ENCODE measurements at regions not wholly inside any gene's neighbourhood (a gene's known extent, or its start where the extent isn't known, plus 50 kb on each side); places are given as distances from the start of the nearest gene placed in this dataset.

DNA sequence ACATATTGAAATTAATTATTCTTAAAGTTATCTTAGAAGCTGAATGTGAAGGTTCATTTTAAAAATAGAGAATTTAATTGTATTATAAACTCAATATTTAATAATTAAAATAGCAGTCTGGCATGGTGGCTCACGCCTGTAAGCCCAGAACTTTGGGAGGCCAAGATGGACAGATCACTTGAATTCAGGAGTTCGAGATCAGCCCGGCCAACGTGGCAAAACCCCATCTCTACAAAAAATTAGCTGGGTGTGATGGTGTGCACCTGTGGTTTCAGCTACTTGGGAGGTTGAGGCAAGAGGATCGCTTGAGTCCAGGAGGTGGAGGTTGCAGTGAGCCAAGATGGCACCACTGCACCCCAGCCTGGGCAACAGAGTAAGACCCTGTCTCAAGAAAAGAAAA is 659.9 kb upstream of the AGA start:
- TF ChIP-seq POLR2AphosphoS5 (IDR thresholded peaks at IDR 0.05; ENCODE audit: insufficient read depth in 1 of 2, low read depth in 1 of 2) (no peak), POLR2A (IDR thresholded peaks at IDR 0.05) (no peak)

Data from vagina (tissue), 2 donors.